ENCODE measurements at regions not wholly inside any gene's neighbourhood (a gene's known extent, or its start where the extent isn't known, plus 50 kb on each side); places are given as distances from the start of the nearest gene placed in this dataset.
"Not testable (repeated sequence)": the region's sequence is repeated elsewhere in the genome, so short reads cannot be mapped to it uniquely, and the experiment has no call there.

DNA sequence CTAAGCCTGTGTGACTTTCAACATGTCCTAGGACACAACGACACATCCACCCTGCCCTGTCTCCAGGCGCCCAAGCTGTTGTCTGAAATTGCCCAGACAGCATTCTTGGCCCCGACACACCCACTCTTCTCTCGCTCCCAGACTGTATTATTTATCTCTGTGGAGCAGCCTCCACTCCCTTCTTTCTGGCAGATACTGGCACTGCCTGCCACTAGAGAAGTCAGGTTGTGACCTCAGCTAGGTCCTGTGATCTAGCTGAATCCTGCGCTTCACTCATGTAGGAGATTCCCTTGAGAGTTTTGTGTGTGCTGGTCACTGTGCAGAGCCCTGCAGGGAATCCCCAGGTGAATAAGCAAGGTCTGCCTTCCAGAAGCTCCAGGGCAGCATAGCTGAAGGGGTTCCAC lies 77.1 kb upstream of the TNP1 start:
- DNase-seq (ENCODE audit: low spot score) = no peak
- TF ChIP-seq, protein P1, sequence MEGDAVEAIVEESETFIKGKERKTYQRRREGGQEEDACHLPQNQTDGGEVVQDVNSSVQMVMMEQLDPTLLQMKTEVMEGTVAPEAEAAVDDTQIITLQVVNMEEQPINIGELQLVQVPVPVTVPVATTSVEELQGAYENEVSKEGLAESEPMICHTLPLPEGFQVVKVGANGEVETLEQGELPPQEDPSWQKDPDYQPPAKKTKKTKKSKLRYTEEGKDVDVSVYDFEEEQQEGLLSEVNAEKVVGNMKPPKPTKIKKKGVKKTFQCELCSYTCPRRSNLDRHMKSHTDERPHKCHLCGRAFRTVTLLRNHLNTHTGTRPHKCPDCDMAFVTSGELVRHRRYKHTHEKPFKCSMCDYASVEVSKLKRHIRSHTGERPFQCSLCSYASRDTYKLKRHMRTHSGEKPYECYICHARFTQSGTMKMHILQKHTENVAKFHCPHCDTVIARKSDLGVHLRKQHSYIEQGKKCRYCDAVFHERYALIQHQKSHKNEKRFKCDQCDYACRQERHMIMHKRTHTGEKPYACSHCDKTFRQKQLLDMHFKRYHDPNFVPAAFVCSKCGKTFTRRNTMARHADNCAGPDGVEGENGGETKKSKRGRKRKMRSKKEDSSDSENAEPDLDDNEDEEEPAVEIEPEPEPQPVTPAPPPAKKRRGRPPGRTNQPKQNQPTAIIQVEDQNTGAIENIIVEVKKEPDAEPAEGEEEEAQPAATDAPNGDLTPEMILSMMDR (IDR thresholded peaks at IDR 0.05) = no peak
- Histone ChIP-seq H3K27ac (no peak overlapping the region), H3K4me3 (no peak overlapping the region)

DNA sequence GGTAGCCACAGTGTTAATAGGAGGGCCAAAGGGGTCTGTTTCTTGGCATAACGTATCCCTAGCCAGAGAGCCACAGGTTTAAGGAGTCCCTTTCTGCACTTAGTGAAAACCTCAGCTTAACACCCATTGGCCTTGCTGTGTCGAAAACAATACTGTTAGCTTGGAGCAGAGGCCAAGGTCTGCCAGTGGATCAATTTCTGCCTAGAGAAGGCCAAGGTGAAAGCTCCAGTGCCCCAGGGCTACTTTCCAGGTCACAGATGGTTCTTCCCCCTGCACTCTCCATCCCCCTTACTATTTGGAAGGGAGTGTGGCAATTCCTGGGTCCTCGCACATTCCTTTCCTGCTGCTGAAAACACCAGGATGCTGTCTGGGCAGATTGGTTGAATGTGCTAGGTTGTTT lies 74.8 kb upstream of the TNP1 start:
- TF ChIP-seq, protein P1 (IDR thresholded peaks at IDR 0.05) = no peak

DNA sequence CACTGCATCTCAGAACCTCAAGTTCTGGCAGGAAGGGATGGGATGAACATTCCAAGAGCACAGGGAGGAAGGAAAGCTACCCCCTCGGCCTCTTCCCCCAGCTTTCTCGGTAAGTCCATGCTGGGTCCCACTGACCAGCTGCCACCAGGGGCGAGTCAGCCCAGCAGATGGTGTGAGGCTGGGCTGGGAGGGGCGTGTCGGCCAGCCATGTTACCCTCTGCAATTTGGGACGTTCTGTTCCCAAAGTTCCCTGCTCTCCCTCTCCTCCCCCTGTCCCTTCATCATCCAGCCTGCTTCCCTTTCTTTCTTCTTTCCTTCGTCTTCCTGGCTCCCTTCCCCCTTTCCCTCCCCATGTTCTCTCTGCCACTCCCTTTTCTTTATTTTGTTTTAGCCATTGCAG lies 74.3 kb upstream of the TNP1 start:
- DNase-seq (ENCODE audit: low spot score) = no peak
- H3K4me3 ChIP-seq = no peak overlapping the region
- no peak overlapping the region for H3K27ac ChIP-seq
- TF ChIP-seq, protein P1 (IDR thresholded peaks at IDR 0.05) = no peak

More for the DNA sequence above, 74.8 kb upstream of the TNP1 start:
- H3K4me3 ChIP-seq = no peak overlapping the region
- H3K27ac ChIP-seq = no peak overlapping the region
- no peak for DNase-seq (ENCODE audit: low spot score)

DNA sequence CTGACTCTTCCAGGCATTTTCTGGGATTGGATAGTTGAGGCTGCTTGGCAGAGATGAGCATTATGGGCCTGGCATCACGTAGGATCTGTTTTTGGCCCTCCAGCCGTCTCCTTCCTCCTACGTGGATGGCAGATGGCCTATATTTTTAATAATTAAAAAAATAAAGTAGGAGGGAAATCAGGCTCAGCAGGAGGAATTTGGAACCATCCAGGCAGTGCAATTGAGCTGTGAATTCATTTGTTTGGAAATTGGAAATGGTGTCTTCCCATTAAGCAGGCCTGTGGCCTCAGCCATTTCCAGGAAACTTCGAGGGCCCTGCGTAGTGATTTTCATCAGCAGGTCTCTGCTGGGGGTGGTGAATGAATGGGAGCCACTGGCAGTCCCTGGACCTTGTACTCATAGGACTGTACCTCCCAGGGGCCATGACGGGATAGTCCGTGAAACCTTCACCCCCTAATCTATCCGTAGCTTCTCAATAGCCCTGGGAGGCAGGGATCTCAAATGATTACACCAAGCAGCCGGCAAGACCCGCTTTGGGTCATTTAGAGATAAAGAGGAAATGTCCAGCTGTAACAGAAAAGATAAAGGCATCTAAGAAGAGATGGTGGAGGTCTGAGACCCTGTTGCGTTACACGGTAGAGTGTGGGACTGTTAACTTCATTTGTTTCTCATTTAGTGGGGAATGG lies 73.1 kb upstream of the TNP1 start:
- TF ChIP-seq, protein P1 (IDR thresholded peaks at IDR 0.05) = no peak
- no peak for DNase-seq (ENCODE audit: low spot score)
- Histone ChIP-seq H3K27ac (no peak overlapping the region), H3K4me3 (no peak overlapping the region)

DNA sequence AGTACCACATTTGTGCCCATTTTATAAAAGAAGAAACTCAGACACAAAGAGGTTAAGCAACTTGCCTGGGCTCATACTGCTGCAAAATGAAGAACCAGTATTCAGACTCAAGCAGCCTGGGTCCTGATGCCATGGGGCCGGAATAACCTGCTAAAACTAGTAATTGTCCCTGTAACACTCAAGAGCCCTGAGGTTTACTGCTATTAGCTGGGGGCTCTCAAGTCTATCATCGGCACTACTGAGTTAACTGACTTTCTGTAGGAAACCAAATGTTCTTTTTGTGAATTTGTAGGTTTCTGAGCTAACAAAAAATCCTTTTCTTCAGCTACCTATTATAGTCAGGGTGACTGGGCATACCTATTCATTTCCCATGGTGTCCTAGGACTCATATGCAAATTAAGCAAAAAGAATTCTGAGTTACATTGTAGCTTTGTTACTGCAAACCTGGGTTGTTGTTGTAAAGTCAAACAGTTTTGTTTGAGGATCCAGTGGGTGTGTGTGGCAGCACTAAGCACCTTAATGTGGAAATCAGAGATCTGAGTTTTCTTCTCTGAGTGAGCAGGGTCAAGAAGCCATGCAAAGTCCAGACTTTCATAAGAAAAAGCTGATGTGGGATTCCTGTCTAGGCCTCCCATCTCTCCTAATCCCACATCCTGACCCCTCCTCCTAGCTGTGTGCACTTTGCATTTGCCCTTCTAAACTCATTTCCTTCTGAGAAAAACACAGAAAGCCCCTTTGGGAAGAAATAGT lies 72.4 kb upstream of the TNP1 start:
- no peak for DNase-seq (ENCODE audit: low spot score)
- Histone ChIP-seq H3K27ac (no peak overlapping the region), H3K4me3 (no peak overlapping the region)
- TF ChIP-seq, protein P1 (IDR thresholded peaks at IDR 0.05) = no peak

DNA sequence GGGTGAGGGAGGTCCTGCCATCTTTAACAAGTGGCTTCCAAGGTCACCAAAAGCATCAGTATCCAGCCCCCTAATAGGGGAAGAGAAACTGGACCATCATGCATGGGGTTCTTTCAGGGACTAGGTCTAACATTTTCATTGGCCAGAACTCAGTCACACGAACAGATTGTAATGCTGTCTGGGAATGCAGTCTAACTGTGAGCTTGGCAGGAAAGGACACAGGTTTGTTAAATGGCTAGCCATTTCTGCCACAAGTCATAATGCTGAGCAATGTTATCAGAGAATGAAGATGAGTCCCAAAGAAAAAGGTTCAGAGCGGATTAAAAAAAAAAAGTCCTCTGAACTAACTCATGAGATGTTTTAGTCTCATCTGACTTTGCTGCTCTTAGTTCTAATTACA lies 70.9 kb upstream of the TNP1 start:
- Histone ChIP-seq H3K4me3 (no peak overlapping the region), H3K27ac (no peak overlapping the region)
- TF ChIP-seq, protein P1 (IDR thresholded peaks at IDR 0.05) = no peak
- no peak for DNase-seq (ENCODE audit: low spot score)

DNA sequence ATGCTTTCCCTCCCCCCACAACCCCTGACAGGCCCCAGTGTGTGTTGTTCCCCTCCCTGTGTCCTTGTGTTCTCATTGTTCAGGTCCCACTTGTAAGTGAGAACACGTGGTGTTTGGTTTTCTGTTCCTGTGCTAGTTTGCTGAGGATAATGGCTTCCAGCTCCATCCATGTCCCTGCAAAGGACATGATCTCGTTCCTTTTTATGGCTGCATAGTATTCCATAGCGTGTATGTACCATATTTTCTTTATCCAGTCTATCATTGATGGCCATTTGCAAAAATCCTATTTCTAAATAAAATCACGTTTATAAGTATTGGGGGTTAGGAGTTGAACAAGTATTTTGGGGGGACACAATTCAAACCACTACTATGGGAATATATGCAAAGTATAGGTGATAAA lies 69.5 kb upstream of the TNP1 start:
- DNase-seq (ENCODE audit: low spot score); H3K27ac ChIP-seq; H3K4me3 ChIP-seq: not testable (repeated sequence)

Data from coronary artery (tissue), 2 donors.